ENCODE measurements at regions not wholly inside any gene's neighbourhood (a gene's known extent, or its start where the extent isn't known, plus 50 kb on each side); places are given as distances from the start of the nearest gene placed in this dataset.
"Not testable (repeated sequence)": the region's sequence is repeated elsewhere in the genome, so short reads cannot be mapped to it uniquely, and the experiment has no call there.

DNA sequence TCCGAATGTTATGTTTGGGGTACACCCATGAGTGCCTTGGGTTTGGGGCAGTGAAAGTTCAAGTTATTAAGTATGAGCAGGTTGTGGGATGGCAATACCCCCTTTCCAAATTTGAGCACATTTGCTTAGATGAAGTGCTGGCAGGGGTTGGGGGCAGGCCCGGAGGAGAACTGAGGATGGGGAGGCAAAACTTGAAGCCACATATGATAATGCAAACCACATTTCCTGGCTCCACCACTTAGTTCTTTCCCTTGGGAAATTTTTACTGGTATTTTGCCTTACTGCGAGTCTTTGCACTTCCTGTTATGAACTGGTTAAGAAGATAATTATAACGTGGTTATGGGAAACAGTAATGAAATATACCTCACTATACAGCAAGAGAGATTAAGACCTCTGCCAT lies 336.0 kb upstream of the ONECUT1 start:
- TF ChIP-seq, protein P1, sequence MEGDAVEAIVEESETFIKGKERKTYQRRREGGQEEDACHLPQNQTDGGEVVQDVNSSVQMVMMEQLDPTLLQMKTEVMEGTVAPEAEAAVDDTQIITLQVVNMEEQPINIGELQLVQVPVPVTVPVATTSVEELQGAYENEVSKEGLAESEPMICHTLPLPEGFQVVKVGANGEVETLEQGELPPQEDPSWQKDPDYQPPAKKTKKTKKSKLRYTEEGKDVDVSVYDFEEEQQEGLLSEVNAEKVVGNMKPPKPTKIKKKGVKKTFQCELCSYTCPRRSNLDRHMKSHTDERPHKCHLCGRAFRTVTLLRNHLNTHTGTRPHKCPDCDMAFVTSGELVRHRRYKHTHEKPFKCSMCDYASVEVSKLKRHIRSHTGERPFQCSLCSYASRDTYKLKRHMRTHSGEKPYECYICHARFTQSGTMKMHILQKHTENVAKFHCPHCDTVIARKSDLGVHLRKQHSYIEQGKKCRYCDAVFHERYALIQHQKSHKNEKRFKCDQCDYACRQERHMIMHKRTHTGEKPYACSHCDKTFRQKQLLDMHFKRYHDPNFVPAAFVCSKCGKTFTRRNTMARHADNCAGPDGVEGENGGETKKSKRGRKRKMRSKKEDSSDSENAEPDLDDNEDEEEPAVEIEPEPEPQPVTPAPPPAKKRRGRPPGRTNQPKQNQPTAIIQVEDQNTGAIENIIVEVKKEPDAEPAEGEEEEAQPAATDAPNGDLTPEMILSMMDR (IDR thresholded peaks at IDR 0.05), result no peak
- no peaks in the 10 kb centered on the region for H3K9me3 ChIP-seq
- no peaks in the 10 kb centered on the region for H3K27me3 ChIP-seq
- no peaks in the 10 kb centered on the region for H3K36me3 ChIP-seq
- no peak for DNase-seq (ENCODE audit: low spot score in 2 of 2)
- H3K27ac ChIP-seq, result no peak overlapping the region
- H3K4me1 ChIP-seq, result no peaks in the 10 kb centered on the region
- intact Hi-C loops (cut with DNase I), result no loop called here
- no peak overlapping the region for H3K4me3 ChIP-seq

GRCh38 chr15:53122818-53123217 lies 332.7 kb upstream of the ONECUT1 start:
- intact Hi-C loops (cut with DNase I), result no loop called here
- H3K27ac ChIP-seq, result no peak overlapping the region
- H3K4me3 ChIP-seq, result no peak overlapping the region
- H3K27me3 ChIP-seq, result no peaks in the 10 kb centered on the region
- H3K4me1 ChIP-seq, result no peaks in the 10 kb centered on the region
- no peaks in the 10 kb centered on the region for H3K36me3 ChIP-seq
- TF ChIP-seq, protein P1 (IDR thresholded peaks at IDR 0.05), result no peak
- H3K9me3 ChIP-seq, result no peaks in the 10 kb centered on the region
- no peak for DNase-seq (ENCODE audit: low spot score in 2 of 2)

- H3K27ac ChIP-seq; H3K27me3 ChIP-seq; DNase-seq (ENCODE audit: low spot score in 2 of 2); H3K36me3 ChIP-seq; H3K4me3 ChIP-seq; H3K4me1 ChIP-seq; intact Hi-C loops (cut with DNase I); H3K9me3 ChIP-seq: not testable (repeated sequence)
Observed at GRCh38 chr15:53116915-53117314, 326.8 kb upstream of the ONECUT1 start.

DNA sequence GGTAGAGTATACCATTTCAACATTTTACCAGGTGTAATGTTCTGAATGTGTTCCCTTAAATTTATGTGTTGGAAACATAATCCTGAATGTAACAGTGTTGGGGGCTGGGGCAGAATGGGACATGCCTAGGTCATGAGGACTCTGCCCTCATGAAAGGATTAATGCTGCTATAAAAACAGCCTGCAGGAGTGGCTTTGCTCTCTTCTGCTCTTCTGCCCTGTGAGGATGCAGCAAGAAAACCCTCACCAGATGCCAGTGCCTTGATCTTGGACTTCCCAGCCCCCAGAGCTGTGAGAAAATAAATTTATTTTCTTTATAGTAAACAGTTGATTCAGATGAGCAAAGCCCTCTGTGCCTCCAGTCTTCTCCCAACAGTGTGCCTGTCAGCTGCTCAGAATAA lies 326.0 kb upstream of the ONECUT1 start:
- no peak overlapping the region for H3K27ac ChIP-seq
- no peak for DNase-seq (ENCODE audit: low spot score in 2 of 2)
- no peaks in the 10 kb centered on the region for H3K9me3 ChIP-seq
- H3K4me3 ChIP-seq, result no peak overlapping the region
- TF ChIP-seq, protein P1 (IDR thresholded peaks at IDR 0.05), result no peak
- no peaks in the 10 kb centered on the region for H3K36me3 ChIP-seq
- H3K4me1 ChIP-seq, result no peaks in the 10 kb centered on the region
- intact Hi-C loops (cut with DNase I), result no loop called here
- H3K27me3 ChIP-seq, result no peaks in the 10 kb centered on the region

DNA sequence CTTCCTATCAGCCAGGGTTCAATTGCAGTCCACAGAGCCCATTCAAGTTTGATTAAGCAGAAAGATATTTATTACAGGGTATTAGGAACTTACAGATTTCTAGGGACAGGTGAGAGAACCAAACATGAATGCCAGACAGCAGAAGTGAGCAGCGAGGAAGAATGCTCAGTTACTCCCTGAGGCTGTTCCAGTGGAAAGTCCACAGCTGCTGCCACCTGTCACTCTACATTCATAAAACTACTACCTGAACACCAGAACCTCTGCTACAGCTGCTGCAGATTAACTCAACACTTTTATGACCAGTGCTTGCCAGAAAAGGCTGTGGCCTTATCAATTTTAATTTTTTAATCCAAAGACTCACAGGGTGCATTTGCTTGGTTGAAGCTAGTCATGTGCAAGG lies 325.4 kb upstream of the ONECUT1 start:
- no peak overlapping the region for H3K27ac ChIP-seq

GRCh38 chr15:53114960-53115359 lies 324.8 kb upstream of the ONECUT1 start:
- H3K9me3 ChIP-seq, result no peaks in the 10 kb centered on the region
- TF ChIP-seq, protein P1 (IDR thresholded peaks at IDR 0.05), result no peak
- H3K36me3 ChIP-seq, result no peaks in the 10 kb centered on the region
- intact Hi-C loops (cut with DNase I), result no loop called here
- DNase-seq (ENCODE audit: low spot score in 2 of 2), result no peak
- no peaks in the 10 kb centered on the region for H3K4me1 ChIP-seq
- no peak overlapping the region for H3K27ac ChIP-seq
- H3K4me3 ChIP-seq, result no peak overlapping the region
- no peaks in the 10 kb centered on the region for H3K27me3 ChIP-seq

More for the DNA sequence above, 325.4 kb upstream of the ONECUT1 start:
- Histone ChIP-seq H3K4me3 (no peak overlapping the region), H3K27me3 (no peaks in the 10 kb centered on the region), H3K9me3 (no peaks in the 10 kb centered on the region), H3K4me1 (no peaks in the 10 kb centered on the region), H3K36me3 (no peaks in the 10 kb centered on the region)
- no peak for DNase-seq (ENCODE audit: low spot score in 2 of 2)
- TF ChIP-seq, protein P1 (IDR thresholded peaks at IDR 0.05), result no peak
- intact Hi-C loops (cut with DNase I), result no loop called here
